ENCODE measurements at regions not wholly inside any gene's neighbourhood (a gene's known extent, or its start where the extent isn't known, plus 50 kb on each side); places are given as distances from the start of the nearest gene placed in this dataset.
A peak's percentile ranks its signal among the peaks of the same experiment; 100 is the strongest.

DNA sequence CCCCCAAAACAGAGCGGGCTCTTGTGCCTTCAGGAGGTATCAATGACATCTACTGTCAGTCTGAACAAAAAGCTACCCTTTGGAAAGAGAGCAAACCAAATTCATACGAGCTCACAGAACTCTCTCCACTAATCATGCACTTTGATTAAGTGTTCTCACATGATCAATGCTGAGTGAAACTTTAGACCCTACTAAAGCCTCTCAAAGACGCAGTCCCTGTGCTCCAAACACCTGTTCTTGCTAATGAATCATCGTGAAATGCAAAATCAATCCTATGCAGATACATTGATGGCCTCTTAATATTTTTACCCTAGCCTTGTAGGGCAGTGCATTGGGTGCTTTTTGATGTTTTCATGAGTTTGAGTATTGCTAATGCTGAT is 113.4 kb downstream of the ZBTB18 start:
- Histone ChIP-seq H3K36me3 (ENCODE audit: control insufficient read depth in 4 of 4, insufficient read depth in 4 of 4, low read length in 4 of 4) (no peaks in the 10 kb centered on the region), H3K27me3 (ENCODE audit: control insufficient read depth in 3 of 3, insufficient read depth in 3 of 3, low read length in 2 of 3) (no peaks in the 10 kb centered on the region), H3K4me1 (ENCODE audit: control insufficient read depth in 5 of 5, insufficient read depth in 5 of 5, low read length in 5 of 5) (peaks cover 0 to 5% (median 0%) of the 10 kb centered on the region in 5 donors), H3K9ac (ENCODE audit: insufficient read depth in 1 of 2, low read length in 2 of 2) (no peak overlapping the region), H3K27ac (ENCODE audit: low read depth in 1 of 2, low read length in 1 of 2) (peak overlapping the region; percentile 43 to 61), H3K9me3 (ENCODE audit: control insufficient read depth in 4 of 4, insufficient read depth in 3 of 4, low read length in 3 of 4) (no peaks in the 10 kb centered on the region), H3K4me3 (no peak overlapping the region)
- TF ChIP-seq, protein P1, sequence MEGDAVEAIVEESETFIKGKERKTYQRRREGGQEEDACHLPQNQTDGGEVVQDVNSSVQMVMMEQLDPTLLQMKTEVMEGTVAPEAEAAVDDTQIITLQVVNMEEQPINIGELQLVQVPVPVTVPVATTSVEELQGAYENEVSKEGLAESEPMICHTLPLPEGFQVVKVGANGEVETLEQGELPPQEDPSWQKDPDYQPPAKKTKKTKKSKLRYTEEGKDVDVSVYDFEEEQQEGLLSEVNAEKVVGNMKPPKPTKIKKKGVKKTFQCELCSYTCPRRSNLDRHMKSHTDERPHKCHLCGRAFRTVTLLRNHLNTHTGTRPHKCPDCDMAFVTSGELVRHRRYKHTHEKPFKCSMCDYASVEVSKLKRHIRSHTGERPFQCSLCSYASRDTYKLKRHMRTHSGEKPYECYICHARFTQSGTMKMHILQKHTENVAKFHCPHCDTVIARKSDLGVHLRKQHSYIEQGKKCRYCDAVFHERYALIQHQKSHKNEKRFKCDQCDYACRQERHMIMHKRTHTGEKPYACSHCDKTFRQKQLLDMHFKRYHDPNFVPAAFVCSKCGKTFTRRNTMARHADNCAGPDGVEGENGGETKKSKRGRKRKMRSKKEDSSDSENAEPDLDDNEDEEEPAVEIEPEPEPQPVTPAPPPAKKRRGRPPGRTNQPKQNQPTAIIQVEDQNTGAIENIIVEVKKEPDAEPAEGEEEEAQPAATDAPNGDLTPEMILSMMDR (IDR thresholded peaks at IDR 0.05; ENCODE audit: control extremely low read depth, extremely low read depth) = no peak
- ATAC-seq (ENCODE audit: insufficient read depth, low FRiP score) (no peak), DNase-seq (no peak)
- WGBS, 2 donors = 63 to 94% methylated on average over 4 of the region's 4 CpGs

- Histone ChIP-seq H3K9ac (ENCODE audit: insufficient read depth in 1 of 2, low read length in 2 of 2) (no peak overlapping the region), H3K9me3 (ENCODE audit: control insufficient read depth in 4 of 4, insufficient read depth in 3 of 4, low read length in 3 of 4) (no peaks in the 10 kb centered on the region), H3K4me1 (ENCODE audit: control insufficient read depth in 5 of 5, insufficient read depth in 5 of 5, low read length in 5 of 5) (peaks cover 0 to 5% (median 0%) of the 10 kb centered on the region in 5 donors), H3K36me3 (ENCODE audit: control insufficient read depth in 4 of 4, insufficient read depth in 4 of 4, low read length in 4 of 4) (no peaks in the 10 kb centered on the region), H3K4me3 (no peak overlapping the region), H3K27ac (ENCODE audit: low read depth in 1 of 2, low read length in 1 of 2) (peak overlapping the region in 1 of 2 donors; percentile 56), H3K27me3 (ENCODE audit: control insufficient read depth in 3 of 3, insufficient read depth in 3 of 3, low read length in 2 of 3) (no peaks in the 10 kb centered on the region)
- DNase-seq (no peak), ATAC-seq (ENCODE audit: insufficient read depth, low FRiP score) (no peak)
- WGBS, 2 donors = 94 to 99% methylated on average over 3 of the region's 3 CpGs
- TF ChIP-seq, protein P1 (IDR thresholded peaks at IDR 0.05; ENCODE audit: control extremely low read depth, extremely low read depth) = no peak
Measured at GRCh38 chr1:244165021-244165420, 113.9 kb downstream of the ZBTB18 start.

- Histone ChIP-seq H3K27me3 (ENCODE audit: control insufficient read depth in 3 of 3, insufficient read depth in 3 of 3, low read length in 2 of 3) (no peaks in the 10 kb centered on the region), H3K4me3 (no peak overlapping the region), H3K4me1 (ENCODE audit: control insufficient read depth in 5 of 5, insufficient read depth in 5 of 5, low read length in 5 of 5) (peaks cover 0 to 5% (median 0%) of the 10 kb centered on the region in 5 donors), H3K9me3 (ENCODE audit: control insufficient read depth in 4 of 4, insufficient read depth in 3 of 4, low read length in 3 of 4) (no peaks in the 10 kb centered on the region), H3K9ac (ENCODE audit: insufficient read depth in 1 of 2, low read length in 2 of 2) (no peak overlapping the region), H3K27ac (ENCODE audit: low read depth in 1 of 2, low read length in 1 of 2) (no peak overlapping the region), H3K36me3 (ENCODE audit: control insufficient read depth in 4 of 4, insufficient read depth in 4 of 4, low read length in 4 of 4) (no peaks in the 10 kb centered on the region)
- WGBS, 2 donors = 95 to 100% methylated on average over 2 of the region's 2 CpGs
- TF ChIP-seq, protein P1 (IDR thresholded peaks at IDR 0.05; ENCODE audit: control extremely low read depth, extremely low read depth) = no peak
- ATAC-seq (ENCODE audit: insufficient read depth, low FRiP score) (no peak), DNase-seq (no peak)
Measured at GRCh38 chr1:244165701-244166100, 114.6 kb downstream of the ZBTB18 start.

All from lung (tissue), 11 donors.